ENCODE measurements at regions not wholly inside any gene's neighbourhood (a gene's known extent, or its start where the extent isn't known, plus 50 kb on each side); places are given as distances from the start of the nearest gene placed in this dataset.

- TF ChIP-seq RREB1 (CRISPR knock-in tag; IDR thresholded peaks at IDR 0.05) (no peak), FOXA3 (CRISPR knock-in tag; conservative IDR thresholded peaks at IDR 0.05 in 1 of 2, IDR thresholded peaks at IDR 0.05 in 1 of 2) (no peak), YBX1 (IDR thresholded peaks at IDR 0.05) (no peak), RERE (CRISPR knock-in tag; IDR thresholded peaks at IDR 0.05; ENCODE audit: borderline replicate concordance) (no peak), SRF (CRISPR knock-in tag; IDR thresholded peaks at IDR 0.05) (no peak), NCOA2 (IDR thresholded peaks at IDR 0.05; ENCODE audit: partially characterized antibody in 2 of 2) (no peak)
These were observed 292.4 kb downstream of the ZNF608 start (continued) for GRCh38 chr5:124454081-124454480.

Measured in K562 (cell line).